ENCODE measurements at regions not wholly inside any gene's neighbourhood (a gene's known extent, or its start where the extent isn't known, plus 50 kb on each side); places are given as distances from the start of the nearest gene placed in this dataset.

DNA sequence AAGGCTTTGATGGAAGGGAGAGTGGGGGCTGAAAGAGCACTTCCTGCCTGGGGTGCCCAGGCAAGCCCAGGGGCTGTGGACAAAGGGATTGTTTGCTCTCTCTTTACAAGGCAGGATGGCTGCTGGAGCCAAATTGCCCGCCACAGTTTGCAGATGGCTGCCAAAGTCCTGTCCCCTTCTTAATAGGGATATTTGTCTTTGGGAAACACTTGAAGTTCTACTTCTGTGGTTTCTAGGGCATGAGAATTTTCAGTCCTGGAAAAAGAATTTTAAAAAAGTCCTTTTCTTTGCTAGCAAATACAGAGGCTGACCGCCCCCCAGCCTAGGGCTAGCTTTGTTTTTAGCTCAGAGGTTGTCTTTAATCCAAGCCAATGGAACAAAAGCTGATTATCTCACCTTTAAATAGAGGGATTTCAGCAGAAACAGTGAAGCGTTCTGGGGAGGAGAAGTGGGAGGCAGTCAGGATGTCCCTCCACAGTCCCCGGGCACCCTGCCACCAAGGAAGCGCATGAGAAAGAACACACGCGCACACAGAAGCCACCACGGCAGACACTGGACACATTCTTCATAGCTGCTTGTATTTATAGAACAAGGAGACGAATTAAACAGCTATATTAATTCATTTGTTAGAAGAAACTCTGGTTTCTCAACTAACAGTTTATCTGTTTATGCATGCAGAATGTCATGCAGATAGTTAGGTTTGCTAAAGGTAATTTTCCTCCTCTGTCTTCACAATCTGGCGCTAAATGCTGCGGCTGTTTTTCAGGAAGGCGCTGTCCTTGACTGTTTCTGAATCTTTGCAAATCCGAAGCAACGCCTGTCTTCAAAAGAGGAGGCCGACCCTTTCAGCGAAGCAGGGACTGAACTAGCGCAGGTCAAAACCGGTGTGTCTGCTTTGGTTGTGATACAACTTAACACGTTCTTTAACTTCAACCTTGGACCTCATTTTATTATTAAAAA lies 736.9 kb downstream of the QKI start:
- no peak for DNase-seq (ENCODE audit: low spot score)

GRCh38 chr6:164150232-164150631 lies 735.7 kb downstream of the QKI start:
- DNase-seq (ENCODE audit: low spot score): no peak

DNA sequence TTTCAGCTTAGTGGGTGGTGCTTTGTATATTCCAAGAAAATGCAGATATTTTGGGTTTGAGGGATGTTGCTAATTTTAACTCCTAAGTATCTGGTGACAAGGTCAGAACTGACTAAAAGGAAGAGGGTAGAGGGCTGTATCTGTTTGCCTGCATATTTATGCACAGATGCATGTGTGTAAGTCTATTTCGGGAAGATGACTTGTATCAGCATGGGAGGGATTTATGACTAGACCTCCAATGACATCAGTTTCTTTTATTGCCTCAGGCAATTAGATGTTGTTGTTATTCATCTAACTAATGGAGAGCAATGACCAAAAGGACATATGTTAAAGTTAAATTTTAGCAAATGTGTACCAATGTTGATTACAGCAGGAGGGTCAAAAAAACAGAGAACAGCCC lies 734.3 kb downstream of the QKI start:
- DNase-seq (ENCODE audit: low spot score): no peak

DNA sequence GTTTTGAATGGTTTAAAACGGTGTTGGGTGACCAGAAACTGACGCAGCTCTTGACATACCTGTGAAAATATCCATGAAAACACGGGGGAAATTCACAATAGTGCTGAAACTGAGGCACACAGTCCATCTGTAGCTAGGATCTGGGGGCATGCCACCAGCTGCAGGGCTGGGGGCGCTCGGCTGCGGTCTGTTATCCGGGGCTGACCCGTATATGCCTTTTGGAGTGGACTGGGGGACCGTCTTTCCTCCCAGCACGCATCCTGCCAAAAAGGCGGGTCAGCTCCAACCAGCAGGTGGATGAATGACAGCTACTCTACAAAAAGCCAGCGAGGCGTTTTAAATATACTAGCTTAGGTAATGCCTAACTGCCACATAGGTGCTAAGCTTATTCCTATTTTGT lies 729.8 kb downstream of the QKI start:
- DNase-seq (ENCODE audit: low spot score): no peak

GRCh38 chr6:164142322-164142721 lies 727.8 kb downstream of the QKI start:
- no peak for DNase-seq (ENCODE audit: low spot score)

- DNase-seq (ENCODE audit: low spot score): no peak
Measured at GRCh38 chr6:164135511-164136132, 721.1 kb downstream of the QKI start.

DNA sequence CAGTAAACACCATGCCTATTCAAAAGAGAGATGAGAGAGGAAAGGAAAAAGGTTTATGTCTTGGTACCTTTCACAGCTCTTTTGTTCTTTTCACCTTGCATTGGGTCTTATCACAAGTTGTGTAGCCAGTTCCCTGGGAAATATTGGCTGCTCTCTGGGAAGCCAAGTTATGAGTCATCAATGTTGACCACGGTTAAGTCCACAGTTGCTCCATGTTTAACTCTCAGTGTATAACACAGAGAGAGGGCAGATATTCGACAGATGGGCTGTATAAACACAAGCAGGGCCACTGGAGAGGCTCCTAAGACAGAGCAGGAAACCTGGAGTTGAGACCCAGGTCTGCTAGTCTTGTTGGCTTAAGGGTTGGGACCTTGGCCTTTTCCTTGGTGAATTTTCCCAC lies 718.6 kb downstream of the QKI start:
- peak; percentile 12 for DNase-seq (ENCODE audit: low spot score)

DNA sequence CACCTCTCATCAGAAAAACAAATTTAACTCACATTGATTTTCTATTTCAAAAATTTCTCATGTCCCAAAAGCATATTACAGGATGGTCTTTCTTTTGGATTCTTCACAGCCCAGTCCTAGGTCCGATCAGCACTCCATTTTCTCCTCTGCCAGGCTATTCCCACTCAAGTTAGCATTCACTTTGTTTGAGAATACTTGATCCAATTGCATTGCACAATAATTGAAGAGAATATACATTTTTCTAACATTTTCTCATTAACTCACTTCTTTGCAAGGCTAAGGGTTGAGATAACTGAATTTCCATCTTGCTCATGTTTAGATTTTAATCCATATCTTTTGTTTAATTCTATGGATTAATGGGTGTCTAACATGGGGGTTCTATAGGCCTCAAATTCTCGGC lies 716.1 kb downstream of the QKI start:
- no peak for DNase-seq (ENCODE audit: low spot score)

DNA sequence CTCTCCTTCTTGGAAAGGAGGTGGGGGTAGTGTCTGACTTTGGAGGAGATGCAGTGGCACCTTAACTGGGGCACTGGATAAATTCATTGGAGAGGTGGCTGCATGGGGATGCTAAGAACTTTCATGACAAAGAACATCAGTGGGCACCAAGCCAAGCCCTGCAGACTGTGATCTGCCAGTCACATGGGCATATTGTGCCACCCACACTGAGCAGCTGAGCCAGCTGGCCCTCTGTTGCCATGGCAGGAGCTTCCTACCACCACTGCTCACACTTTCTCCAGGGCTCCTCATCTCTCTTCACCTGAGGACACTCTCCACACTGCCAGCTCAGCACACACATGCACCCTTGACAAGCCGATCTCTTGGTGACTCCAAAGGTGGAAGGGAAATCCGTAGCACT lies 715.6 kb downstream of the QKI start:
- no peak for DNase-seq (ENCODE audit: low spot score)

DNA sequence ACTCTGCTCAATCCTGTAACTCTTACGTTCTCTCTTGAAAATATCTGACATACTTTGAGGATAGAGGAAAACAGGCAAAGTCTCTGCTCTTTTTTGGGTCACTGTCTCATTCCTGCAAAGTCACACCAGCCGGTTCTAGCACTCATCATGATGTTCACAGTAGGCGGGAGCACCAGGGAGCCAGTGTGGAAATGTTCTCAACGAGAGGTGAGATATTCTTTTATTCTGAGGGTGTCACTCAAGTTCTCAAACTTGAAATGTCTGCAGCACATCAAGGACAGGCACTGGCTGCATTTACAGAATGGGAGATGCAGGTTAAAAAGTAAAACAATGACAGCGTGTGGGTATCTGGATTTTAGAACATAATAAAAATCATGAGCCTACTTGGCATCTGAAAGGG lies 714.7 kb downstream of the QKI start:
- no peak for DNase-seq (ENCODE audit: low spot score)

GRCh38 chr6:164128101-164128500 lies 713.6 kb downstream of the QKI start:
- DNase-seq (ENCODE audit: low spot score): no peak

DNA sequence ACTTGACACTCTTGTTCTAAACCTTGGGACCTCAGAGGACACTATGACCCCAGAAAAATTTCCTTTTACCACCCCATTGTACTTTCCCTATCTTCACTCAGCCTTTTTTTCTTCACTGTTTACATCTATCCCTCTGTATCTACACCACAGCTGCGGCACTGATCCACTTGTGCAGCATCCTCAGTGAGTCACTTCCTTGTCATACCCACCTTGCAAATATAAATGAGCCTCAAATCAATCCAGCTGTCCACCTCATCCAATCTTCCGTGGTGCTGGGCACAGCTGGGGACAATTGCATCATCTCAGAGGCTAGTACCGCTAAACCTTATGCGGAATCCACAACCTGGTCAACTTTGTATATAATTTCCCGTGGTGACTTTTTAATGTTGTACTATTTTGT lies 710.5 kb downstream of the QKI start:
- no peak for DNase-seq (ENCODE audit: low spot score)

DNA sequence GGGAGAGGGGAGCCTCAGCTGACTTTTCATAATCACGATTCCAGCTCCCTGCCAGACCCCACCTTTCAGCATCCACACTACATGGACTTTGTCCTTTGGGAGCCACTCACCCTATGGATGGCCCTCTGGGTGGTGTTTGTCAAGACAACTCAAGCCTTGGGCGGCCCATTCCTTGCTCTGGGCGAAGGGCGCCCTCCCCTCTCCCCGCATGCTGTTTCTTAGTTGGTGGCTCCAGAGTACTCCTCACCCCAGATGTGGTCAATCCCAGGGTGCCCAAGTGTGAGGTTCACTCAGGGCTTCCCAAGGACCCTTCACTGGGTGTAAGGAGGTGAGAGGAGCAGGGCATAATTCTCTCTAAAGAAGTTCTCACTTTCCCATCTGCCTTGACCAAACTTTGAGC lies 710.0 kb downstream of the QKI start:
- DNase-seq (ENCODE audit: low spot score): no peak

- DNase-seq (ENCODE audit: low spot score): no peak
Measured at GRCh38 chr6:164122109-164122508, 707.6 kb downstream of the QKI start.

DNA sequence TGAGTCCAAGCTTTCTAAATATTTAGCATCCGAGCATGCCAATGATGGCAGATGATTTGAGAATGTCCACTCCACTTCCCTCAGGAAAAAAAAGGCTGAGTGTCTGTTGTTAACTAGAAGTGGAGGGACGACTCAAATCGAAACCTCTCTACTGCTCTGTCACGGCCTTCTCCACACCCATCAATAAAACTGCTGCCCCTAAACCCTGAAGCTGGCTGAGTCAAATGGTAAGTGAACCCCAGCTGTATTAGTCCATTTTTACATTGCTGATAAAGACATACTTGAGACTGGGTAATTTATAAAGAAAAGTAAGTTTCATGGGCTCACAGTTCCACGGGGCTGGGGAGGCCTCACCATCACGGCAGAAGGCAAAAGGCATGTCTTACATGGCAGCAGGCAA lies 707.0 kb downstream of the QKI start:
- no peak for DNase-seq (ENCODE audit: low spot score)

GRCh38 chr6:164114651-164115050 lies 700.1 kb downstream of the QKI start:
- DNase-seq (ENCODE audit: low spot score): no peak

- no peak for DNase-seq (ENCODE audit: low spot score)
Measured at GRCh38 chr6:164114051-164114450, 699.5 kb downstream of the QKI start.

DNA sequence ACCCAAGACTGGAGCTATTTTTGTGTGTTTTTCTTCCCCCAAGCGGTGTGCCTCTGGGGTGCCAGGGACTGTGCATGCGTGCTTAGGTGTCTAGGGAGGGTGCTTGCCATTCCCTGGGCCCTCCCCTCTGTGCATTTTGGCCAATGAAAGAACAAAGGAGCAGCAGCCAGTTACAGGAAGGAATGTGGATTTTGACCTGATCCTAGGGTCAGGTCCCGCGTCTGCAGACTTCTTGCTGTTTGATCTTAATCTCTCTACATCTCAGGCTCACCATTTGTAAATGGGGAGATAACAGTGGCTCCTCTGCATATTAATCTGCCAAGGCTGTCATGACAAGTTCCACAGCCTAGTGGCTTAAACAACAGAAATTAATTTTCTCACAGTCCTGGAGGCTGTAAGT lies 699.1 kb downstream of the QKI start:
- no peak for DNase-seq (ENCODE audit: low spot score)

- DNase-seq (ENCODE audit: low spot score): peak; percentile 72
Measured at GRCh38 chr6:164109770-164110140, 695.2 kb downstream of the QKI start.

DNA sequence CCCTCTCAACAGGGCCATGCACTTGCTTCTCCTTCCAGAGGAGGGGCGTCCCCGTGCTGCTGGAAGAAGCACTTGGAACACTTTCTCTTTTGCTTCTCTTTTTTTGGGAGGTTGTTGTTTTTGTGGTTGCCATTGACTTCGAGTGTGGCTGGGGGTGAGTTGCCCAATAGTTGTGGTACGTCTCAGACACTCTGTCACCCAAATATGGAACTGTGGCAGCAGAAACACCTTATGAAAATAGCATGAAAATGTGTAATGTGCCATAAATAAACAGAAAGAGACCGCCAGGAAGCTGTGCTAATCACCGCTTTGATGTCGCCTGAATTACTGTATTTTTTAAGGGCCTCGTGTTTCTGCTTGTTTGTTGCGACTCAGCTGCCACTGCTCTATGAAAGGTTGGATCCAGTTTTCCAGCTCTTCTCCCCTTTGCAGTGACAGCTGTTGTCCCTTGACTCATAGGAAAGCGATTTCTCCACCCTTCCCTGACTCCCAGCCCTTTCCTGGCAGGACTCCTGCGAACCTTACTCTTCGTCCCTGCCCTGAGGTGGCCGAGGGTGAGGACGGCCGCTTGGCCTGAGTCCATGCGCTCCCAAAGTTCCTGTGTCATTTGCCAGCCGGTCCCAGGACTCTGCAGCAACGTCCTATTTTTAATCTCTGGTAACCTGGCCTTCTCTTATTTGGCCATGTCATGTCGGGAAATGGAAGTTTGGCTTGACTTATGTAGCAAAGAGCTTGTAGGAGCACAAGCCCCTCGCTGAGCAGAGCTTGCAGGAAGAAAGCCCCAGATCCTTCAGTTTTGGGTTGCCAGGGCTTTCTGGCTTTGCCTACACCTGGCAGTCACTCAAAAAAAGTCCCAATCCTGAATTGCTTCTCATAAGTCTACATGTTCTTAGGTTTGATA lies 694.6 kb downstream of the QKI start:
- peak; percentile 96 for DNase-seq (ENCODE audit: low spot score)

DNA sequence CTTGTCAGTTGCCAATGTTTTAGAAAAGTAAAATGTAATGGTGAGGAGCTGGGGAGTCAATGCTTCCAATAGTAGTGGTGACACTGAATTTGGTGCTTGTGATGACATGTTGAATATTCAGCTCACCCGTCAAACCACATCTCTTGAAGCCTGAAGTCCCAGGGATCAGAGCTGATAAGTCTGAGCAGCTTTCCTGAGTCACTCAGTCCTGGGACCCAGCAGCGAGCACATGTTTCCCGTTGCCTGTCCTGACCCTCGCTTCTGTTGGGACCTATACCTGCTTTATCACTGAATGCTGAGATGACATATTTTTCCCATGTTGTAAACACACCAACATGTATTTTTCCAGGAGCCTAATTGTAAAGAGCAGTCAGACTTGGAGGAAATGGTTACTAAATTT lies 693.6 kb downstream of the QKI start:
- DNase-seq (ENCODE audit: low spot score): peak; percentile 14

GRCh38 chr6:164107297-164107995 lies 692.9 kb downstream of the QKI start:
- peak; percentile 83 for DNase-seq (ENCODE audit: low spot score)

All from SW480 (cell line).